B cell (primary cell): ENCODE measurements at regions not wholly inside any gene's neighbourhood (a gene's known extent, or its start where the extent isn't known, plus 50 kb on each side); places are given as distances from the start of the nearest gene placed in this dataset.

Experiments used
- ATAC-seq: fragments of 200-7000 bp; cut with Tn5 transposase; one replicate; pipeline ENCODE4 v1.10.0; 2021; ENCODE audit warnings: low read depth, mild to moderate bottlenecking, moderate number of reproducible peaks, moderate library complexity
- CTCF ChIA-PET: fragments of 350-600 bp; sonication (Branson Sonifier 250); formaldehyde crosslinking; loops from one replicate; lab custom pipeline; 2021; ENCODE audit warnings: antibody characterized with exemption, inconsistent platforms; lab: Charles Lee
- POLR2A ChIA-PET: fragments of 350-600 bp; sonication (Branson Sonifier 250); formaldehyde crosslinking; loops from one replicate; lab custom pipeline; 2021; ENCODE audit warnings: antibody characterized with exemption; lab: Charles Lee
- DNase-seq: peaks from one replicate; pipeline ENCODE4 v3.0.0; 2013
- H2AFZ ChIP-seq: 2 replicates; pipeline ENCODE4 v1.6.1; 2012; ENCODE audit warnings: mild to moderate bottlenecking, low read depth, low read length; ENCODE audit not compliant: insufficient read depth, poor library complexity, severe bottlenecking
- H3K27ac ChIP-seq, 2 donors: 1 replicate in 1 of 2; 2 replicates in 1 of 2; pipeline ENCODE4 v1.5.1; 2012 to 2013; ENCODE audit warnings: low read length in 2 of 2, mild to moderate bottlenecking in 2 of 2, moderate library complexity in 1 of 2
- H3K27me3 ChIP-seq, 4 experiments: fragments of 200-600 bp in 1 of 4; sonication (generic) in 1 of 4; replicated peaks in 1 of 4; 1 replicate in 2 of 4; 2 replicates in 2 of 4; pipeline versions ENCODE4 v1.6.1 to v1.7.0; 2013 to 2016; ENCODE audit warnings: low read length in 3 of 4, mild to moderate bottlenecking in 2 of 4, mixed read lengths in 1 of 4, moderate library complexity in 1 of 4; ENCODE audit not compliant: insufficient read depth in 4 of 4, control insufficient read depth in 3 of 4; ENCODE audit errors: control extremely low read depth in 1 of 4
- H3K36me3 ChIP-seq, 2 experiments: replicated peaks in 1 of 2; 1 replicate in 1 of 2; 2 replicates in 1 of 2; pipeline versions ENCODE4 v1.6.1 to v1.7.1; 2013; ENCODE audit warnings: low read length in 1 of 2; ENCODE audit not compliant: insufficient read depth in 2 of 2, control insufficient read depth in 1 of 2; ENCODE audit errors: control extremely low read depth in 1 of 2, extremely low read depth in 1 of 2
- H3K4me1 ChIP-seq, 2 donors: fragments of 200-600 bp in 1 of 2; sonication (generic) in 1 of 2; 1 replicate in 1 of 2; 2 replicates in 1 of 2; pipeline versions ENCODE4 v1.5.1 to v1.6.1; 2013 to 2017; ENCODE audit warnings: low read length in 2 of 2; ENCODE audit not compliant: control insufficient read depth in 2 of 2, insufficient read depth in 2 of 2
- H3K4me2 ChIP-seq: replicated peaks from 2 replicates; pipeline ENCODE3; 2012; ENCODE audit warnings: mild to moderate bottlenecking, low read depth, low read length; ENCODE audit not compliant: poor library complexity, severe bottlenecking
- H3K4me3 ChIP-seq, 5 experiments: fragments of 200-600 bp in 1 of 5; sonication (generic) in 1 of 5; 1 replicate in 3 of 5; 2 replicates in 2 of 5; pipeline versions ENCODE4 v1.5.1 to v1.7.0; 2011 to 2016; ENCODE audit warnings: low read length in 4 of 5, mild to moderate bottlenecking in 4 of 5, low read depth in 2 of 5, control low read depth in 1 of 5, moderate library complexity in 1 of 5; ENCODE audit not compliant: insufficient read depth in 1 of 5; ENCODE audit errors: control extremely low read depth in 1 of 5, extremely low read depth in 1 of 5
- H3K79me2 ChIP-seq: fragments of 200-600 bp; sonication (generic); one replicate; pipeline ENCODE4 v1.6.0; 2016; ENCODE audit warnings: low read length; ENCODE audit not compliant: control insufficient read depth, insufficient read depth
- H3K9ac ChIP-seq: fragments of 200-600 bp; sonication (generic); 2 replicates; pipeline ENCODE4 v1.6.1; 2017; ENCODE audit warnings: mild to moderate bottlenecking, low read length, moderate library complexity
- H3K9me3 ChIP-seq, 3 donors: one replicate each; pipeline versions ENCODE4 v1.6.1 to v1.7.1; 2013; ENCODE audit warnings: low read length in 2 of 3; ENCODE audit not compliant: control insufficient read depth in 2 of 3, insufficient read depth in 1 of 3; ENCODE audit errors: control extremely low read depth in 1 of 3
- H4K20me1 ChIP-seq: 2 replicates; pipeline ENCODE4 v1.6.0; 2012; ENCODE audit warnings: mild to moderate bottlenecking, low read length; ENCODE audit not compliant: insufficient read depth, control insufficient read depth, poor library complexity, severe bottlenecking
- H3K27ac Mint-ChIP-seq: one replicate; pipeline ENCODE4 v1.8.0; 2021; ENCODE audit warnings: mixed read lengths
- H3K27me3 Mint-ChIP-seq: one replicate; pipeline ENCODE4 v1.8.0; 2021; ENCODE audit warnings: mixed read lengths
- H3K4me1 Mint-ChIP-seq: one replicate; pipeline ENCODE4 v1.8.0; 2021; ENCODE audit warnings: mixed read lengths
- H3K4me3 Mint-ChIP-seq: one replicate; pipeline ENCODE4 v1.8.0; 2021; ENCODE audit warnings: mixed read lengths
- H3K9me3 Mint-ChIP-seq: one replicate; pipeline ENCODE4 v1.8.0; 2022; ENCODE audit warnings: mixed read lengths; ENCODE audit not compliant: insufficient read depth
- CTCF ChIP-seq: fragments of 200-600 bp; IDR thresholded peaks from one replicate; pipeline ENCODE4 v1.8.0; 2022; ENCODE audit warnings: antibody characterized with exemption, mild to moderate bottlenecking
- EZH2 ChIP-seq: IDR thresholded peaks from 2 replicates; pipeline ENCODE4 v1.6.1; 2012; ENCODE audit warnings: borderline replicate concordance, low read depth, mild to moderate bottlenecking, moderate library complexity, low read length; ENCODE audit not compliant: insufficient read depth, poor library complexity, severe bottlenecking
- WGBS: methylation state at CpG from one replicate; pipeline ENCODE4 v1.1.5; 2013; ENCODE audit warnings: missing lambda C conversion rate; ENCODE audit not compliant: insufficient coverage; 5-methylcytosine and 5-hydroxymethylcytosine counted together
- intact Hi-C: fragments of 100-400 bp; cut with micrococcal nuclease; formaldehyde crosslinking; loops from one replicate; pipeline ENCODE4 v1.10.0; 2022

GRCh38 chrX:45740291-45740690 is 539.6 kb upstream of the DIPK2B start:
- peaks cover 0 to 2% of the 10 kb centered on the region in 2 experiments for H3K36me3 ChIP-seq
- H3K9me3 Mint-ChIP-seq, result no peaks in the 10 kb centered on the region
- CTCF ChIA-PET, result no interaction called here
- H3K9me3 ChIP-seq, result no peaks in the 10 kb centered on the region
- H3K4me3 Mint-ChIP-seq, result no peak overlapping the region
- POLR2A ChIA-PET, result no interaction called here
- no peak for TF ChIP-seq EZH2
- TF ChIP-seq CTCF, result no peak
- no peaks in the 10 kb centered on the region for H3K4me1 ChIP-seq
- H3K4me3 ChIP-seq, result no peak overlapping the region
- ATAC-seq, result no peak
- peaks cover 3% of the 10 kb centered on the region for H3K4me1 Mint-ChIP-seq
- intact Hi-C loops, result no loop called here
- no peak overlapping the region for H3K27ac ChIP-seq
- no CpG with 5 or more reads among the region's 3 CpGs for WGBS
- H3K27ac Mint-ChIP-seq, result no peak overlapping the region
- no peaks in the 10 kb centered on the region for H3K27me3 Mint-ChIP-seq
- H3K27me3 ChIP-seq, result no peaks in the 10 kb centered on the region
- no peaks in the 10 kb centered on the region for H4K20me1 ChIP-seq
- DNase-seq, result no peak
- no peak overlapping the region for H2AFZ ChIP-seq
- H3K4me2 ChIP-seq, result no peak overlapping the region
- no peaks in the 10 kb centered on the region for H3K79me2 ChIP-seq
- H3K9ac ChIP-seq, result no peak overlapping the region

GRCh38 chrX:45735571-45735970 is 534.9 kb upstream of the DIPK2B start:
- H3K4me3 ChIP-seq, result no peak overlapping the region
- WGBS, result no CpG with 5 or more reads among the region's 1 CpG
- no peaks in the 10 kb centered on the region for H3K9me3 ChIP-seq
- Mint-ChIP-seq H3K4me1 (peaks cover 3% of the 10 kb centered on the region), H3K9me3 (no peaks in the 10 kb centered on the region), H3K27ac (no peak overlapping the region), H3K27me3 (no peaks in the 10 kb centered on the region), H3K4me3 (no peak overlapping the region)
- no peaks in the 10 kb centered on the region for H4K20me1 ChIP-seq
- intact Hi-C loops, result no loop called here
- H3K27ac ChIP-seq, result no peak overlapping the region
- no peak for DNase-seq
- ChIA-PET CTCF (no interaction called here), POLR2A (no interaction called here)
- H3K4me2 ChIP-seq, result no peak overlapping the region
- TF ChIP-seq CTCF (no peak), EZH2 (no peak)
- no peaks in the 10 kb centered on the region for H3K79me2 ChIP-seq
- H3K36me3 ChIP-seq, result no peaks in the 10 kb centered on the region
- no peak for ATAC-seq
- H3K9ac ChIP-seq, result no peak overlapping the region
- H2AFZ ChIP-seq, result no peak overlapping the region
- H3K4me1 ChIP-seq, result no peaks in the 10 kb centered on the region
- no peaks in the 10 kb centered on the region for H3K27me3 ChIP-seq
